H9 (cell line): ENCODE measurements at regions not wholly inside any gene's neighbourhood (a gene's known extent, or its start where the extent isn't known, plus 50 kb on each side); places are given as distances from the start of the nearest gene placed in this dataset.

Experiments
- DNase-seq: peaks from one replicate; pipeline ENCODE4 v3.0.0-alpha.2; 2017
- H2AFZ ChIP-seq: one replicate; pipeline ENCODE4 v1.6.1; 2013; ENCODE audit warnings: mild to moderate bottlenecking, low read length, control low read depth, moderate library complexity
- H2AK5ac ChIP-seq: 2 replicates; pipeline ENCODE4 v1.6.1; 2013; ENCODE audit warnings: low read length, control low read depth, mixed read lengths; ENCODE audit not compliant: insufficient read length
- H2BK120ac ChIP-seq: one replicate; pipeline ENCODE4 v1.6.1; 2013; ENCODE audit warnings: low read depth, mild to moderate bottlenecking, low read length, control low read depth, inconsistent platforms; ENCODE audit not compliant: poor library complexity, severe bottlenecking
- H2BK12ac ChIP-seq: 2 replicates; pipeline ENCODE4 v1.6.1; 2013; ENCODE audit warnings: low read length, control low read depth, mixed read lengths, low read depth; ENCODE audit not compliant: insufficient read length
- H2BK15ac ChIP-seq: 2 replicates; pipeline ENCODE4 v1.6.1; 2013; ENCODE audit warnings: low read depth, low read length, control low read depth
- H2BK20ac ChIP-seq: one replicate; pipeline ENCODE4 v1.6.1; 2013; ENCODE audit warnings: low read depth, mild to moderate bottlenecking, low read length, control low read depth, inconsistent platforms; ENCODE audit not compliant: poor library complexity, severe bottlenecking
- H2BK5ac ChIP-seq: 2 replicates; pipeline ENCODE4 v1.6.1; 2013; ENCODE audit warnings: low read length, control low read depth, mixed read lengths; ENCODE audit not compliant: insufficient read length
- H3K14ac ChIP-seq: 2 replicates; pipeline ENCODE4 v1.6.1; 2013; ENCODE audit warnings: low read length, control low read depth; ENCODE audit not compliant: insufficient read depth
- H3K18ac ChIP-seq: 2 replicates; pipeline ENCODE4 v1.6.1; 2013; ENCODE audit warnings: low read depth, mild to moderate bottlenecking, mixed read lengths, low read length, control low read depth; ENCODE audit not compliant: insufficient read length
- H3K23ac ChIP-seq: 2 replicates; pipeline ENCODE4 v1.6.1; 2013; ENCODE audit warnings: low read length, control low read depth, mixed read lengths, low read depth; ENCODE audit not compliant: insufficient read length
- H3K23me2 ChIP-seq: 2 replicates; pipeline ENCODE4 v1.6.1; 2013; ENCODE audit warnings: low read depth, mild to moderate bottlenecking, mixed read lengths, low read length, control low read depth; ENCODE audit not compliant: insufficient read length, poor library complexity, severe bottlenecking
- H3K27ac ChIP-seq: 2 replicates; pipeline ENCODE4 v1.5.1; 2013; ENCODE audit warnings: low read length, control low read depth, mixed read lengths, low read depth; ENCODE audit not compliant: insufficient read length
- H3K27me3 ChIP-seq: 2 replicates; pipeline ENCODE4 v1.6.1; 2013; ENCODE audit warnings: low read length, control low read depth, inconsistent platforms; ENCODE audit not compliant: insufficient read depth
- H3K4ac ChIP-seq: 2 replicates; pipeline ENCODE4 v1.6.1; 2013; ENCODE audit warnings: low read depth, mild to moderate bottlenecking, control low read depth, inconsistent platforms, low read length, moderate library complexity
- H3K4me1 ChIP-seq: 2 replicates; pipeline ENCODE4 v1.6.1; 2013; ENCODE audit warnings: low read length, control low read depth, inconsistent platforms; ENCODE audit not compliant: insufficient read depth
- H3K4me2 ChIP-seq: 2 replicates; pipeline ENCODE4 v1.6.1; 2013; ENCODE audit warnings: low read length, control low read depth, mixed read lengths; ENCODE audit not compliant: insufficient read length, insufficient read depth
- H3K56ac ChIP-seq: 2 replicates; pipeline ENCODE4 v1.6.1; 2013; ENCODE audit warnings: low read depth, mild to moderate bottlenecking, mixed read lengths, low read length, control low read depth; ENCODE audit not compliant: insufficient read length
- H3K79me1 ChIP-seq: 2 replicates; pipeline ENCODE4 v1.6.1; 2013; ENCODE audit warnings: low read depth, mild to moderate bottlenecking, moderate library complexity, low read length, control low read depth, inconsistent platforms; ENCODE audit not compliant: insufficient read depth, poor library complexity, severe bottlenecking
- H3K79me2 ChIP-seq: 2 replicates; pipeline ENCODE4 v1.6.1; 2013; ENCODE audit warnings: low read length, control low read depth, inconsistent platforms; ENCODE audit not compliant: insufficient read depth
- H3K9ac ChIP-seq: 2 replicates; pipeline ENCODE4 v1.6.1; 2013; ENCODE audit warnings: low read length, control low read depth, mixed read lengths; ENCODE audit not compliant: insufficient read length; ENCODE audit errors: extremely low read depth
- H3K9me3 ChIP-seq: one replicate; pipeline ENCODE4 v1.6.1; 2013; ENCODE audit warnings: low read depth, low read length, inconsistent platforms; ENCODE audit not compliant: control insufficient read depth
- H3T11ph ChIP-seq: one replicate; pipeline ENCODE4 v1.6.1; 2013; ENCODE audit warnings: mild to moderate bottlenecking, low read length, control low read depth, inconsistent platforms
- H4K20me1 ChIP-seq: one replicate; pipeline ENCODE4 v1.6.1; 2013; ENCODE audit not compliant: control insufficient read depth, insufficient read length, insufficient read depth
- H4K5ac ChIP-seq: 2 replicates; pipeline ENCODE4 v1.6.1; 2013; ENCODE audit warnings: low read depth, mild to moderate bottlenecking, mixed read lengths, low read length, control low read depth; ENCODE audit not compliant: insufficient read length
- H4K8ac ChIP-seq: replicated peaks from 2 replicates; pipeline ENCODE4 v1.6.1; 2013; ENCODE audit warnings: low read length, control low read depth, mixed read lengths, low read depth; ENCODE audit not compliant: insufficient read length
- H4K91ac ChIP-seq: 2 replicates; pipeline ENCODE4 v1.6.1; 2013; ENCODE audit warnings: low read depth, mild to moderate bottlenecking, moderate library complexity, mixed read lengths, low read length, control low read depth; ENCODE audit not compliant: insufficient read length
- H3K27ac Mint-ChIP-seq, 3 experiments: 2 replicates in 2 of 3; 3 replicates in 1 of 3; pipeline ENCODE4 v1.8.0; 2020 to 2021; ENCODE audit warnings: mixed read lengths in 3 of 3, mild to moderate bottlenecking in 1 of 3, moderate library complexity in 1 of 3
- H3K27me3 Mint-ChIP-seq: 2 replicates; pipeline ENCODE4 v1.8.0; 2021; ENCODE audit warnings: low read depth, mild to moderate bottlenecking, moderate library complexity, mixed read lengths
- H3K36me3 Mint-ChIP-seq, 3 experiments: 2 replicates in 2 of 3; 3 replicates in 1 of 3; pipeline ENCODE4 v1.8.0; 2020 to 2021; ENCODE audit warnings: low read depth in 3 of 3, mixed read lengths in 3 of 3; ENCODE audit not compliant: insufficient read depth in 1 of 3
- H3K4me1 Mint-ChIP-seq, 2 experiments: 2 replicates each; pipeline ENCODE4 v1.8.0; 2020; ENCODE audit warnings: mixed read lengths in 2 of 2
- H3K4me3 Mint-ChIP-seq, 2 experiments: 2 replicates in 1 of 2; 3 replicates in 1 of 2; pipeline ENCODE4 v1.8.0; 2020 to 2021; ENCODE audit warnings: mild to moderate bottlenecking in 2 of 2, mixed read lengths in 2 of 2, moderate library complexity in 1 of 2
- H3K9me3 Mint-ChIP-seq, 2 experiments: 2 replicates in 1 of 2; 3 replicates in 1 of 2; pipeline ENCODE4 v1.8.0; 2020; ENCODE audit warnings: mild to moderate bottlenecking in 2 of 2, mixed read lengths in 2 of 2, moderate library complexity in 1 of 2
- WGBS: extraction: QIAGEN DNeasy Blood & Tissue Kit; methylation state at CpG from one replicate; pipeline ENCODE4 v1.1.7; 2013; ENCODE audit warnings: missing lambda C conversion rate, low lambda C conversion rate, mixed read lengths; ENCODE audit not compliant: insufficient read length; ENCODE audit errors: extremely low coverage; 5-methylcytosine and 5-hydroxymethylcytosine counted together
- TF ChIP-seq, protein P1 (sequence below): fragments of 200-600 bp; sonication (generic); conservative IDR thresholded peaks from 3 replicates; pipeline ENCODE4 v1.8.0; 2021; ENCODE audit warnings: antibody characterized with exemption, mild to moderate bottlenecking

DNA sequence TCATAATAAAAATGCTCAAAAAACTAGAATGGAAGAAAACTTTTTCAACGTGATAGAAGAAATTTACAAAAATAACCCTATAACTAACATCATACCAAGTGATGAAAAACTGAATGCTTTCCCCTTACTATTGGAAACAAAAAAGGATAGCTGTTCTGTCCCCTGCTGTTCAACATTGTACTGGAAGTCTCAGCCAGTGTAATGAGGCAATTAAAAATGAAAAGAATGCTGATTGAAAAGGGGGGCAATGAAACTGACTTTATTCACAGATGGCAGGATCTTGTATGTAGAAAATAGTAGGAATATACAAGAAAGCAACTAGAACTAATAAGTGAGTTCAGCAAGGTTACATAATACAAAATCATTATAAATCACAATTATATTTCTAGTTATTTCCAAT lies 337.9 kb upstream of the KITLG start:
- Histone ChIP-seq H3K23me2 (no peaks in the 10 kb centered on the region), H3K18ac (no peak overlapping the region), H2AK5ac (no peak overlapping the region), H2BK12ac (no peak overlapping the region), H2BK20ac (no peak overlapping the region), H3K27me3 (no peaks in the 10 kb centered on the region), H3K9me3 (no peaks in the 10 kb centered on the region), H3K9ac (no peak overlapping the region), H4K20me1 (no peaks in the 10 kb centered on the region), H4K5ac (no peak overlapping the region), H3K27ac (no peak overlapping the region), H3K4ac (no peak overlapping the region), H3K56ac (no peak overlapping the region), H3K4me1 (peaks cover 3% of the 10 kb centered on the region; the same call in 1 of the 2 replicates), H2BK120ac (no peak overlapping the region), H3K4me2 (no peak overlapping the region), H4K91ac (no peak overlapping the region), H3K79me1 (no peaks in the 10 kb centered on the region), H4K8ac (no peak overlapping the region), H2BK5ac (no peak overlapping the region), H2BK15ac (no peak overlapping the region), H3K23ac (no peak overlapping the region), H2AFZ (no peak overlapping the region), H3T11ph (no peak overlapping the region), H3K14ac (no peak overlapping the region), H3K79me2 (no peaks in the 10 kb centered on the region)
- no CpG with 5 or more reads among the region's 1 CpG for WGBS
- Mint-ChIP-seq H3K27ac (no peak overlapping the region), H3K4me3 (no peak overlapping the region), H3K36me3 (peaks cover 3 to 15% (median 5%) of the 10 kb centered on the region in 3 experiments; a peak in 4 of 7 replicates), H3K9me3 (peaks cover 9 to 11% of the 10 kb centered on the region in 2 experiments), H3K4me1 (peaks cover 24 to 25% of the 10 kb centered on the region in 2 experiments), H3K27me3 (no peaks in the 10 kb centered on the region)
- TF ChIP-seq, protein P1, sequence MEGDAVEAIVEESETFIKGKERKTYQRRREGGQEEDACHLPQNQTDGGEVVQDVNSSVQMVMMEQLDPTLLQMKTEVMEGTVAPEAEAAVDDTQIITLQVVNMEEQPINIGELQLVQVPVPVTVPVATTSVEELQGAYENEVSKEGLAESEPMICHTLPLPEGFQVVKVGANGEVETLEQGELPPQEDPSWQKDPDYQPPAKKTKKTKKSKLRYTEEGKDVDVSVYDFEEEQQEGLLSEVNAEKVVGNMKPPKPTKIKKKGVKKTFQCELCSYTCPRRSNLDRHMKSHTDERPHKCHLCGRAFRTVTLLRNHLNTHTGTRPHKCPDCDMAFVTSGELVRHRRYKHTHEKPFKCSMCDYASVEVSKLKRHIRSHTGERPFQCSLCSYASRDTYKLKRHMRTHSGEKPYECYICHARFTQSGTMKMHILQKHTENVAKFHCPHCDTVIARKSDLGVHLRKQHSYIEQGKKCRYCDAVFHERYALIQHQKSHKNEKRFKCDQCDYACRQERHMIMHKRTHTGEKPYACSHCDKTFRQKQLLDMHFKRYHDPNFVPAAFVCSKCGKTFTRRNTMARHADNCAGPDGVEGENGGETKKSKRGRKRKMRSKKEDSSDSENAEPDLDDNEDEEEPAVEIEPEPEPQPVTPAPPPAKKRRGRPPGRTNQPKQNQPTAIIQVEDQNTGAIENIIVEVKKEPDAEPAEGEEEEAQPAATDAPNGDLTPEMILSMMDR: no peak
- no peak for DNase-seq
